Uterus (tissue), 2 donors: ENCODE measurements at regions not wholly inside any gene's neighbourhood (a gene's known extent, or its start where the extent isn't known, plus 50 kb on each side); places are given as distances from the start of the nearest gene placed in this dataset.

Experiments used
- CTCF ChIP-seq, 4 experiments: fragments of 200-600 bp in 2 of 4; fragments of 450-650 bp in 2 of 4; sonication (generic) in 2 of 4; IDR thresholded peaks; one replicate each; pipeline ENCODE4 v1.5.1; 2016 to 2019; ENCODE audit warnings: antibody characterized with exemption in 4 of 4, mild to moderate bottlenecking in 2 of 4, moderate library complexity in 1 of 4
- POLR2A ChIP-seq, 2 donors: fragments of 450-650 bp; IDR thresholded peaks; one replicate each; pipeline ENCODE4 v1.6.1; 2016; ENCODE audit warnings: antibody characterized with exemption in 2 of 2, mild to moderate bottlenecking in 1 of 2, moderate library complexity in 1 of 2

- TF ChIP-seq CTCF (IDR thresholded peaks at IDR 0.05) (no peak), POLR2A (IDR thresholded peaks at IDR 0.05) (no peak)
Measured at GRCh38 chr11:106474274-106474673, 396.8 kb downstream of the AASDHPPT start.
